Inflammatory macrophage (primary cell): ENCODE measurements at regions not wholly inside any gene's neighbourhood (a gene's known extent, or its start where the extent isn't known, plus 50 kb on each side); places are given as distances from the start of the nearest gene placed in this dataset.

Experiments
- DNase-seq, 2 donors: peaks; one replicate each; pipeline ENCODE4 v3.0.0-alpha.2; 2020 to 2022

DNA sequence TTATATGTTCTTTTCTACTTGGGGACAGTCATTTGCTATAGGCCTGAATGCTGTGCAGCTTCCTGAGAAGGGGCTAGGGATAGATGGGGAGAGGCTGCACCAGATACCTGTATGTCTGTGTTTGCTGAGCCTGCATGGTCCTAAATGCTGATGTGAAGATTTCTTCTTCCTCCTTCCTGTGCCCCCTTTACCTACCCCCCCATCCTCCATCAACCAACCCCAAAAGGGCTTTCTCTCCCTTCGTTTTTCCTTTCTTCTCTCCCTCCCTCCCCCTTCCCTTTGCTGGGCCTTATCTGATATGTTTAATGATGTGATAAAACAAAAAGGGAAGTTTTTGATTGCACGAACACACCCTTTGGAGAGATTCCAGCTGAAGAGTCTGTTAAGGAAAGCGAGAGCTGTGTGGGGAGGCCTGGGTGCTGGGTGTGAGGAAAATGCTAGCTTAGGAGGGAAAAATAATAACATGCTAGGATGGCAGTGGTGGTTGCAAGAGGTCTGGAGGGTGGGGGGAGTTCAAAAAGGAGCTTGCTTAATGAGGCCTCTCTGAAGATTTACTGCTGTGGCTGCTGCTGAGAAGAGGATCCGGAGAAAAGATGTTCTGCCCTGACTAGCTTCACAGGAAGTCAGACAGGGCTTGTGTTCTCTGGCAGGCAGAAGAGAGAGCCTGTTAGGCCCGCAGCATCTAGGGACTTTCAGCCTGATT is 101.8 kb downstream of the SAMD9 start:
- DNase-seq, result no peak

GRCh38 chr7:93015101-93015778 is 102.5 kb downstream of the SAMD9 start:
- no peak for DNase-seq

GRCh38 chr7:93014410-93014809 is 103.4 kb downstream of the SAMD9 start:
- peak in 1 of 2 donors; percentile 9 for DNase-seq

DNA sequence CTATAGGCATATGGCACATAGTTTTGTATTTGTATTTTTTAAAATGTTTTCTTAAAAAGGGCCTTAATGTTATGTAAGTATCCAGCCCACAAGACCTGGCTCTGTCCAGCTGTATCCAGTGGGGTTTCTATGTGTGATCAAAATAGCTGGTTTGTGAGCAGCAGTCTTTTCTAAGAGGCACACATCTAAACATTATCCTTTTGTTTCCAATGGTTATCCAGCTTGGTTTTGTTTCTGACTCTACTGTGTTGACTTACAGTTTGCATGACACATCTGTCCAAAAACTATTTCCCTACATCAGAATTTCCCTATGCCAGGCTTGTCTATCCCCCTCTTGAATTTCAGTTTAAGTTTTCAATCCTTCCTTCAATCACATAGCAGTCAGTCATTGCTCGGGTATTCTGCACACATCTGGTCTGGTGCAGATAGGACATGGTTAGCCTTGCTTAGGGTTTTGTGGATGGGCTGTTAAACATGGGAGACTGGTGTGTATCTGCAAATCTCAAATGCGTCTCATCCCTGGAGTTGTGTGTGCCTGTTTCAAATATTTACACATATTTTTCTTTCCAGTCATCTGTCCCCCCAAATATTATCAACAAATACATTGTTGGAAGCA is 104.2 kb downstream of the SAMD9 start:
- DNase-seq, result no peak

DNA sequence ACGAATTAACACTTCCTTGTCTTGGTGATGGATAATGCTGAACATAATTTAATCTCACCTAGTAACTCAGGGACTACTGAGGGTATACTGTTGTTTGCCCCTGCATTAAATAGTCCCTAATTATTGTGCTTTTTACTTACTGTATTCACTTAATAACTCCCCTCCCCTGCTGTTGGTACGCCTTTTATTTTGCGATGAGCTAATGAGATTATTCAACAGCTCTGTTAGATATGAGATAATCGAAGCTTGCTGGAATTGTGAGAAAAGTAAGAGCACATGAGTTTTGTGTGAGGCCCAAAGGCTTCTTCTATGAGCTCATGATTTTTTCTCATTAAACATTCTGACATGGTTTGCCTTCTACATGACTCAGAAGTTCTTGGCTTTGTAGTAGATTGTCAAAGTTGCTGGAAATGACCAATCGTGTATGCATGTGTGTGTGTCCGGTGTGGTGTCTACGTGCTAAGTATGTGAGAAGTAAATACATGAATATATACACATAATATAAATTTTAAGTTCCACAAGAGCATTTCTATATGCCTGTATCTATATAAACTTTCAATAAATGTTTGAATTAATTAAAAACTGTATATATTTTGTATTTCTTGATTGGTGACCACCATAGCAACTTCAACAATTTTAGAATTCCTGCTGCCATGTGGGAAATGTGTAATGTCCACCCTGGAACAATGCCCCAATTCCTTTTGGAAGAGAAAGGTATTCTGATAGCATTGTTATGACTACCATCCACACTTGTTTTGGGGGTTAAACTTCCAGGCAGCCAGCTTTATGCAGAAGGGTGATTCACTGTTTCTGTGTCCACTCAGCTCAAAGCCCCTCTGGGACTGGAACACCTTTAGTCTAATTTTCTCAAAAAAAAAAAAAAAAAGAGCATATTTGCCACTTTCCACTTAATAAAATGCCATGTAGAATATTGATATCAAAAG is 106.2 kb downstream of the SAMD9 start:
- DNase-seq, result no peak

DNA sequence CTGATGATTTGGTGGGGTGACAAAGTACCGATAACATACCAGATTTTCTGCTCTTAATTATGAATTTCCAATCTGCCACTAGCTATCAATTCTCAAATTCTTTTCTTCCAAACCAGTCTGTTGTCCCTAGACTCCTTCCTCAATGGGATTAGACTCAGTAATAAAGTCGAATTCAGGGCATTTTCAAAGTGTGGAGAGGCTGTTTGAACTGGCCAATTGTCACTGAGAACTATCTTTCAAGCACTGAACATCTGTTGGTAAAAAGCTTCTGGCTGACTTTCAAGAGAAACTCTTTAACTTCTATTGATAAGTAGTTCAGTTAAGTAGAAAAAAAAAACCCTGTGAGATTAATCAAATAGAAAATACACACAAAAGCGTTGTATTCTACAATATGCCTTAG is 108.9 kb downstream of the SAMD9 start:
- DNase-seq, result no peak

DNA sequence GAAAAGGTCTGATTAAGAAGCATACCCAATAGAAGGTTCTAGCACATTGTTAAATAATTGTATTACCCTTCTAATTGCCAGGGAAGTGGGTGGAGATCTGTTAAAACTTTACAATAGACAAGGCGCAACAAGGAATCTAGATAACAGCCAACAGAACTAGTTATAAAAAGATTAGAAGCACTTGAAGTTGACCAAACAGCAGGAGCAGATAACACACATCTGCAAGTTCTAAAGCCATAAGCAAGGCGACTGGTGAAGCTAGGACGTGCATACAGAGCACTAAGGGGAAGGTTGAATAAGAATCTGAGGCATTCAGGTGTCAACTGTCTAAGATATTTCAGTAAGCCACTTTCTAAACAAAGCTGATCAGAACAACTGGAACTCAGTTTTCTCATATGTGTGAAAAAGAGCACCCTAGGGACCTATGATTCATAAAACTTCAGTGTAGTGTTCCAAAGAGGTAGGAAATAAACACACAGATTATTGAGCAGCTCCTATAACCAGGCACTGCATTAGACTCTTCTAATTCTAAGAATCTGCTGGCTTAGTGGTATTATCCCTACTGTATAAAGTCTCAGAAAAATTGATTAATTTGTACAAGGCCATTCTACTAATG is 111.2 kb downstream of the SAMD9 start:
- no peak for DNase-seq

- no peak for DNase-seq
Observed at GRCh38 chr7:93004906-93005305, 112.9 kb downstream of the SAMD9 start.

DNA sequence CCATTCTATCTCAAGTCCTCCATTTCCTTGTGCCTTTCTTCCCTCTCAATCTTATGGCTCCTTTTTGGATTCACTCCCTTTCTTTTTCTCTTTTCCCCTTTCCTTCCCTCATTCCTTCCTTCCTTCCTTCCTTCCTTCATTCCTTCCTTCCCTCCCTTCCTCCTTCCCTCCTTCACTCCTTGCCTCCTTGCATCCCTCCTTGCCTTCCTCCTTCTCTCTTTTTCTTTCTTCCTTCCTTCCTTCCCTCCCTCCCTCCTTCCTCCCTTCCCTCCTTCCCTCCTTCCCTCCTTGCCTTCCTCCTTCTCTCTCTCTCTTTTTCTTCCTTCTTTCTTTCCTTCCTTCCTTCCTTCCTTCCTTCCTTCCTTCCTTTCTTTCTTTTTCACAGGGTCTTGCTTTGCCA is 120.1 kb downstream of the SAMD9 start:
- DNase-seq, result no peak

GRCh38 chr7:92997152-92997551 is 120.6 kb downstream of the SAMD9 start:
- no peak for DNase-seq

GRCh38 chr7:92994901-92995300 is 122.9 kb downstream of the SAMD9 start:
- DNase-seq, result no peak

DNA sequence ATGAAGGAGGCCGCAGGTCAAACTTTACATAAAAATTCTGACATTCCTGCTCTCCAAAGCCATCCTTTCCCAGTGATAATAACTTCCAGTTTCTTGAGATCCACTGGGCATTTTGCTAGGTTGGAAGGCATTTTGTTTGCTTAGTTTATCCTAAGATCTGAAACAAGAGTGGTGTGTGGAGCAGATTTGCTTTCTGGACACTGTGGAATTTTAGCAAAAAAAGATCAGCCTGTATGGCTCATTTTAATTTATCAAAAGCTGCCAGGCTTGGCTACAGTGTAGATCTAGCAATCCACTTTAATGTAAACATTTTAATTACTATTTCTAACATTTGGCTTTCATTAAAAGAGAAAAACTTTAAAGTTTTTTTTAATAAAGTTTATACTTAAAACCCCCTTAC is 124.8 kb downstream of the SAMD9 start:
- DNase-seq, result no peak

DNA sequence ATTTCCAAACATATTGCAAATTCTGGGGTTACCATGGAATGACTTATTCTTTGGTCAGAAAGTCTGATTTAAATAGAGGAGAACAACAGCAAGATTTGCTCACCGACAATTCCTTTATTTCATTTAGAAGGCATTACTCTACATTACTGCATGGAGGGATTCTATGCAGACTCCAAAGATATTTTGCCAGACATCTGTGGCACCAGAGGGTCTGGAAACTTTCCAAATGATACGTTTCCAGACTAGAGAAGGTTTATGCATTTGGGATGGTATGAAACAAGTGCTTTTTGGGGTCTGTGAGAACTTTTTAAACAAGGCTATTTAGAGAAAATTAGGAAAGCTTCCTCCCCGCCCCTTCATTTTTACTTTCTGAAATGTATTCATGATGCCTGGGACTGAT is 125.3 kb downstream of the SAMD9 start:
- no peak for DNase-seq

DNA sequence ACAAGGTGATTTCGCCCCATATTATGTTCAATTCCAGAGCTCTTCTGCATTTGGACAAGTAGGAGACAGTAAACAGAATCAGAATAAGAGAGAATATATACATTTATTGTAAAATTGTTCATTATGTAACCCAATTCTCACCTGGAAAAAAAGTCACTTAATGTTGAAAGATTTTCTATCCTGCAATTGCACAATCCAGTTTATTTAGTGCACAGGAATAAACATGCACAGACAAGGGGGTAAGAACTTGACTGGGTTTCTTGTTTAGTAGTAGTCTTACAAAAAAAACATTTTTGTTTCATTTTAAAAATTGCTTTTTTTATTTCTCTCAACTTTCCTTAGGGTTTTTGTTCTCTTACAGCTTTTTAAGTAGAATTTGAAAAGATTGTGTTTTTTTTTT is 126.6 kb downstream of the SAMD9 start:
- no peak for DNase-seq

DNA sequence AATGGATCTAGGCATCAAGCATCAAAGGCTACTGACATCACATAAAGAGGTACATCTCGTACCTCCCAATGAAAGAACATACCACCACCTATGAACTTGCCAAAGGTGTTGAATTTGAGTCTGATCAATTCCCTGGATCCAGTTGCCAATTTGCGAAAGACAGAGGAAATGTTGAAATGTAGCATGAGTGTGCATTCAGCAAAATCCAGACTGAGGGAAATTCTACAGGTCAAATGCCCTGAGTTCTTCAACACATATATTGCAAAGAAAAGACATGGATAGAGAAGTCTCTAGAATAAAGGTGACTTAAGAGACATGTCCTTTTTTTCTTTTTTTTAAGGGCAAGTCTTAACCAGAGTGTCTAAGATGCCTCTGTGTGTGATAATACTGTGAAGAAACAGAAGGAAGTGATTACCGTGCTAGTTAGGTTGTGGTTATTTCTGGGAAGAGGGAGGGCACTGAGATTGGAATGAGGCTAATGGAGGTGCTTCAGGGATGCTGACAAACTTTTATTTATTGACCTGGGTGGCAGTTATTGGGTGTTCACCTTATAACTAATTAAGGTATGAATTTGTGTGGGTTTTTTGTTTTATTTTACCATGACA is 128.7 kb downstream of the SAMD9 start:
- DNase-seq, result no peak

- DNase-seq, result peak in 1 of 2 donors; percentile 1
Observed at GRCh38 chr7:92988051-92988450, 129.7 kb downstream of the SAMD9 start.

GRCh38 chr7:92987538-92987937 is 130.2 kb downstream of the SAMD9 start:
- DNase-seq, result no peak

DNA sequence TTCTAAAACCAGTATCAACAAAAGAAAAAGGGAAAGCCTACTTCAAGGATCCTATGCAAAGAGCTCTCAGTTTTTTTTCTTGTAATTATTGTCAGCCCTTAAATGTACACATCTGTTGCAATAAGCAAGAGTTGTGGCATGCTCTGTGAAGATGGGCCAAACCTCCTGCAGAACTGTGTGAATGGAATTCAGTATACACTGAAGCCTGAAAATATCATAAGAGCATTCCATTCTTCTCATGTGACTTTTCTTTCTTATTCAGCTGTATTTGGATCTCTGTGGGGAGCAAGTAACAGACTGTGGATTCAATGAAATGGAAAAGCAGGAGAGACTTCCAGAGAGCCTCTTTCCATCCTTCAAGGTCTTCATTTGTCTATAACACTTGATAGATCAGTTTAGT is 130.7 kb downstream of the SAMD9 start:
- DNase-seq, result no peak

DNA sequence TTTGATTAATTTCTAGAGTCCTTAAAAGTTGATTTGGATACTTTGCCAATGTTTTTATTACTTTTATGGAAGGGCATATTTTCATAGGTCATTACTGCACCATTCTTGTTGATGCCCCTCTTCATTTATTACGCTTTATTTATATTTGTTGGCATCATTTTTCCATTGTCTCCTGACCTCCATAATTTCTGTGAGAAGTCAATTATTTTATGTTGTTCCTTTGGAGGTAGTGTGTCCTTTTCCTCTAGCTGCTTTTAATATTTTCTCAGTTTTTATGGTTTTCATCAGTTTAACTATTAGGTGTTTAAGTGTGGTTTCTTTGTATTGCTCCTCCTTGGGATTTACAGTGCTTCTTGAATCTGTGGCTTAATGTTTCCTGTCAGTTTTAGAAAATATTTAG is 134.9 kb downstream of the SAMD9 start:
- no peak for DNase-seq

DNA sequence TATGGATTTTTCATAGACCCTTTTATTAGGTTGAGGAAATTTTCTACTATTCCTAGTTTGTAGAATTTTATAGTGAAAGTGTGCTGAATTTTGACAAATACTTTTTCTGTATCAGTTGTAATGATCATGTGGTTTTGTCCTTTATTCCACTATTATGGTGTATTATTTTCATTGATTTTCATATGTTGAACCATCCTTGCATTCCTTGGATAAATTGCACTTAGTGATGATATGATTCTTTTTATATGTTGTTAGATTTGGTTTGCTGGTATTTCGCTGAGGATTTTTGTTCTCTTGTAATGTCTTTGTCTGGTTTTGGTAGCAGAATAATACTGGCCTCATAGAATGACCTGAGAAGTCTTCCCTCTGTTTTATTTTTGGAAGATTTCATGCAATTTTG is 140.6 kb upstream of the CDK6 start:
- no peak for DNase-seq

- DNase-seq, result no peak
Observed at GRCh38 chr7:92973974-92974373, 137.6 kb upstream of the CDK6 start.

- no peak for DNase-seq
Observed at GRCh38 chr7:92973293-92973731, 136.9 kb upstream of the CDK6 start.
